IMR-90 (cell line): ENCODE measurements at regions not wholly inside any gene's neighbourhood (a gene's known extent, or its start where the extent isn't known, plus 50 kb on each side); places are given as distances from the start of the nearest gene placed in this dataset.

Source experiments
- ATAC-seq: fragments of 200-7000 bp; cut with Tn5 transposase; 2 replicates; pipeline ENCODE4 v1.9.1; 2020; ENCODE audit warnings: low read depth, mild to moderate bottlenecking, moderate library complexity
- BruUV-seq: library from RNA; stranded (reverse); fragments of 400-500 nt; replicated peaks from 2 replicates; lab custom pipeline; 2021; lab: Mats Ljungman, UMichigan
- CTCF ChIA-PET: fragments of 300-600 bp; formaldehyde crosslinking; extraction: SDS; loops from one replicate; lab custom pipeline; 2021; ENCODE audit warnings: antibody characterized with exemption; lab: Yijun Ruan, JAX
- POLR2A ChIA-PET: fragments of 300-600 bp; sonication (Branson Sonifier 250); formaldehyde crosslinking; loops from one replicate; lab custom pipeline; 2022; ENCODE audit warnings: antibody characterized with exemption; ENCODE audit not compliant: unreplicated experiment; lab: Charles Lee
- DNase-seq: peaks from one replicate; pipeline ENCODE4 v3.0.0; 2013
- H2AFZ ChIP-seq: replicated peaks from 2 replicates; pipeline ENCODE3; 2013; ENCODE audit warnings: low read length, mild to moderate bottlenecking; ENCODE audit not compliant: poor library complexity
- H2AK5ac ChIP-seq: 2 replicates; pipeline ENCODE4 v1.6.1; 2013; ENCODE audit warnings: low read depth, low read length, inconsistent platforms
- H2AK9ac ChIP-seq: replicated peaks from 2 replicates; pipeline ENCODE3; 2013; ENCODE audit warnings: mild to moderate bottlenecking, low read depth, low read length, moderate library complexity; ENCODE audit not compliant: poor library complexity
- H2BK120ac ChIP-seq: 2 replicates; pipeline ENCODE4 v1.6.1; 2013; ENCODE audit warnings: low read depth, low read length, inconsistent platforms
- H2BK15ac ChIP-seq: 3 replicates; pipeline ENCODE4 v1.6.1; 2013; ENCODE audit warnings: low read depth, low read length, inconsistent platforms
- H2BK20ac ChIP-seq: 2 replicates; pipeline ENCODE4 v1.6.1; 2013; ENCODE audit warnings: low read depth, mild to moderate bottlenecking, inconsistent platforms, low read length, moderate library complexity
- H2BK5ac ChIP-seq: 2 replicates; pipeline ENCODE4 v1.6.1; 2013; ENCODE audit warnings: mild to moderate bottlenecking, low read depth, low read length, inconsistent platforms; ENCODE audit not compliant: poor library complexity, severe bottlenecking
- H3K14ac ChIP-seq: replicated peaks from 2 replicates; pipeline ENCODE4 v1.6.1; 2013; ENCODE audit warnings: low read depth, low read length, inconsistent platforms
- H3K18ac ChIP-seq: 2 replicates; pipeline ENCODE4 v1.6.1; 2013; ENCODE audit warnings: low read depth, low read length, control low read depth
- H3K23ac ChIP-seq: 2 replicates; pipeline ENCODE4 v1.6.1; 2013; ENCODE audit warnings: low read depth, low read length, inconsistent platforms
- H3K27ac ChIP-seq: 2 replicates; pipeline ENCODE4 v1.5.1; 2013; ENCODE audit warnings: mild to moderate bottlenecking, control low read depth, low read length; ENCODE audit not compliant: insufficient read depth
- H3K27me3 ChIP-seq: 2 replicates; pipeline ENCODE4 v1.6.1; 2013; ENCODE audit warnings: low read length; ENCODE audit not compliant: control insufficient read depth, insufficient read depth
- H3K36me3 ChIP-seq: 2 replicates; pipeline ENCODE4 v1.6.1; 2013; ENCODE audit warnings: low read length, mixed read lengths; ENCODE audit not compliant: control insufficient read depth, insufficient read depth
- H3K4ac ChIP-seq: 2 replicates; pipeline ENCODE4 v1.6.1; 2013; ENCODE audit warnings: low read depth, low read length, inconsistent platforms
- H3K4me1 ChIP-seq: 2 replicates; pipeline ENCODE4 v1.6.1; 2013; ENCODE audit warnings: low read length, mixed read lengths; ENCODE audit not compliant: control insufficient read depth, insufficient read depth
- H3K4me2 ChIP-seq: 2 replicates; pipeline ENCODE4 v1.6.1; 2013; ENCODE audit warnings: low read depth, mild to moderate bottlenecking, control low read depth, low read length, moderate library complexity
- H3K4me3 ChIP-seq: 2 replicates; pipeline ENCODE4 v1.5.1; 2013; ENCODE audit warnings: low read depth, mild to moderate bottlenecking, control low read depth, low read length, moderate library complexity; ENCODE audit not compliant: insufficient read depth
- H3K56ac ChIP-seq: 2 replicates; pipeline ENCODE4 v1.6.1; 2013; ENCODE audit warnings: low read length, inconsistent platforms; ENCODE audit not compliant: insufficient read depth; ENCODE audit errors: extremely low read depth
- H3K79me1 ChIP-seq, 2 experiments: 2 replicates each; pipeline ENCODE4 v1.6.1; 2013; ENCODE audit warnings: low read length in 2 of 2, inconsistent platforms in 1 of 2, low read depth in 1 of 2
- H3K9ac ChIP-seq: 2 replicates; pipeline ENCODE4 v1.6.1; 2013; ENCODE audit warnings: low read depth, low read length, control low read depth
- H3K9me1 ChIP-seq: 2 replicates; pipeline ENCODE4 v1.6.1; 2013; ENCODE audit warnings: low read length, inconsistent platforms; ENCODE audit not compliant: insufficient read depth
- H3K9me3 ChIP-seq: 2 replicates; pipeline ENCODE4 v1.6.1; 2013; ENCODE audit warnings: low read length; ENCODE audit not compliant: control insufficient read depth, insufficient read depth
- H4K20me1 ChIP-seq: 2 replicates; pipeline ENCODE4 v1.6.1; 2013; ENCODE audit warnings: low read length, inconsistent platforms; ENCODE audit not compliant: insufficient read depth
- H4K5ac ChIP-seq: 2 replicates; pipeline ENCODE4 v1.6.1; 2013; ENCODE audit warnings: mild to moderate bottlenecking, low read depth, low read length, control low read depth
- H4K8ac ChIP-seq, 2 experiments: 2 replicates each; pipeline ENCODE4 v1.6.1; 2013; ENCODE audit warnings: low read depth in 2 of 2, low read length in 2 of 2, control low read depth in 1 of 2, inconsistent platforms in 1 of 2
- H4K91ac ChIP-seq: 2 replicates; pipeline ENCODE4 v1.6.1; 2013; ENCODE audit warnings: low read depth, low read length, inconsistent platforms; ENCODE audit not compliant: insufficient read depth
- MAZ ChIP-seq: IDR thresholded peaks from 2 replicates; pipeline ENCODE4 v1.6.1; 2012; ENCODE audit warnings: low read depth, mild to moderate bottlenecking, low read length, improper control_type of control experiment, moderate library complexity, borderline replicate concordance
- WGBS, 2 experiments: methylation state at CpG; one replicate each; pipeline versions ENCODE4 v1.1.5 to v1.1.7; 2013; ENCODE audit warnings: missing lambda C conversion rate in 2 of 2; ENCODE audit not compliant: insufficient read length in 1 of 2; ENCODE audit errors: extremely low coverage in 2 of 2; 5-methylcytosine and 5-hydroxymethylcytosine counted together
- dilution Hi-C: fragments of 300-500 bp; cut with HindIII; formaldehyde crosslinking; loops from one replicate; pipeline ENCODE4 v1.14.3; 2018; ENCODE audit warnings: low sequenced_read_pairs; ENCODE audit not compliant: unreplicated experiment
- in situ Hi-C: fragments of 300-500 bp; cut with MboI; formaldehyde crosslinking; loops from 3 replicates; pipeline ENCODE4 v1.14.3; 2019; ENCODE audit warnings: low sequenced_read_pairs, inconsistent platforms, mixed read lengths
- intact Hi-C: fragments of 100-400 bp; cut with micrococcal nuclease; formaldehyde crosslinking; loops from 2 replicates; pipeline ENCODE4 v1.10.0; 2022

GRCh38 chr6:104585646-104586045 lies 274.1 kb downstream of the HACE1 start:
- H3K79me1 ChIP-seq, result no peaks in the 10 kb centered on the region
- no peaks in the 10 kb centered on the region for H3K9me1 ChIP-seq
- ChIA-PET POLR2A (no interaction called here), CTCF (no interaction called here)
- no peak for TF ChIP-seq MAZ
- H4K20me1 ChIP-seq, result no peaks in the 10 kb centered on the region
- H3K4me2 ChIP-seq, result no peak overlapping the region
- H2BK20ac ChIP-seq, result no peak overlapping the region
- BruUV-seq, result no TSS peak
- dilution Hi-C loops (no loop called here), intact Hi-C loops (no loop called here), in situ Hi-C loops (no loop called here)
- no peak for DNase-seq
- no peak overlapping the region for H2BK15ac ChIP-seq
- no peak overlapping the region for H2BK120ac ChIP-seq
- ATAC-seq, result no peak
- no peak overlapping the region for H3K4ac ChIP-seq
- H4K91ac ChIP-seq, result no peak overlapping the region
- no peak overlapping the region for H3K18ac ChIP-seq
- no peak overlapping the region for H4K8ac ChIP-seq
- no peak overlapping the region for H2AK9ac ChIP-seq
- H3K4me1 ChIP-seq, result no peaks in the 10 kb centered on the region
- no peak overlapping the region for H3K14ac ChIP-seq
- no peak overlapping the region for H3K9ac ChIP-seq
- no CpG with 5 or more reads among the region's 2 CpGs for WGBS, 2 experiments
- no peaks in the 10 kb centered on the region for H3K27me3 ChIP-seq
- no peaks in the 10 kb centered on the region for H3K36me3 ChIP-seq
- H4K5ac ChIP-seq, result no peak overlapping the region
- no peak overlapping the region for H3K27ac ChIP-seq
- H2BK5ac ChIP-seq, result no peak overlapping the region
- no peak overlapping the region for H2AFZ ChIP-seq
- no peak overlapping the region for H3K23ac ChIP-seq
- H3K9me3 ChIP-seq, result no peaks in the 10 kb centered on the region
- H2AK5ac ChIP-seq, result no peak overlapping the region
- no peak overlapping the region for H3K4me3 ChIP-seq
- H3K56ac ChIP-seq, result no peak overlapping the region
